ENCODE measurements at regions not wholly inside any gene's neighbourhood (a gene's known extent, or its start where the extent isn't known, plus 50 kb on each side); places are given as distances from the start of the nearest gene placed in this dataset.
"Not testable (repeated sequence)": the region's sequence is repeated elsewhere in the genome, so short reads cannot be mapped to it uniquely, and the experiment has no call there.

DNA sequence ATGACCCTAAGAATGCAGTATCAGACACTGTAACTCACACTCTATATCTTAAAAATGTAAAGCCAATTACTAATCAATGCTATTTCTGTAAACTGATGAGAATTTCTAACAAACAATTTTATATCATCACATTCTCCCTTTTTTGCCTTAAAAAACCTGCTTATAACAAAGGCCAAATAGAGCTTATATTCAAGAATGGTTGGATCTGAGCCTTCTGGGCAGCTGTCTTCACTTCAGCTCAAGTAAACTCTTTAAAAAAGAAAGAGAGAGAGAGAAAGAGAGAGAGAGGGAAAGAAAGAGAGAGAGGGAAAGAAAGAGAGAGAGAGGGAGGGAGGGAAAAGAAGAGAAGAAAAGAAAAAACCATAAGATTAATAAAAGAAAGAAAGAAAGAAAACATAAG lies 231.8 kb downstream of the KCNE4 start:
- Histone ChIP-seq H3K9me3 (no peaks in the 10 kb centered on the region), H3K27me3 (no peaks in the 10 kb centered on the region), H3K4me3 (no peak overlapping the region), H3K36me3 (ENCODE audit: low read depth, missing control alignments) (no peaks in the 10 kb centered on the region), H3K27ac (no peak overlapping the region), H3K4me1 (no peaks in the 10 kb centered on the region)
- no peak for DNase-seq
- TF ChIP-seq, protein P1, sequence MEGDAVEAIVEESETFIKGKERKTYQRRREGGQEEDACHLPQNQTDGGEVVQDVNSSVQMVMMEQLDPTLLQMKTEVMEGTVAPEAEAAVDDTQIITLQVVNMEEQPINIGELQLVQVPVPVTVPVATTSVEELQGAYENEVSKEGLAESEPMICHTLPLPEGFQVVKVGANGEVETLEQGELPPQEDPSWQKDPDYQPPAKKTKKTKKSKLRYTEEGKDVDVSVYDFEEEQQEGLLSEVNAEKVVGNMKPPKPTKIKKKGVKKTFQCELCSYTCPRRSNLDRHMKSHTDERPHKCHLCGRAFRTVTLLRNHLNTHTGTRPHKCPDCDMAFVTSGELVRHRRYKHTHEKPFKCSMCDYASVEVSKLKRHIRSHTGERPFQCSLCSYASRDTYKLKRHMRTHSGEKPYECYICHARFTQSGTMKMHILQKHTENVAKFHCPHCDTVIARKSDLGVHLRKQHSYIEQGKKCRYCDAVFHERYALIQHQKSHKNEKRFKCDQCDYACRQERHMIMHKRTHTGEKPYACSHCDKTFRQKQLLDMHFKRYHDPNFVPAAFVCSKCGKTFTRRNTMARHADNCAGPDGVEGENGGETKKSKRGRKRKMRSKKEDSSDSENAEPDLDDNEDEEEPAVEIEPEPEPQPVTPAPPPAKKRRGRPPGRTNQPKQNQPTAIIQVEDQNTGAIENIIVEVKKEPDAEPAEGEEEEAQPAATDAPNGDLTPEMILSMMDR (IDR thresholded peaks at IDR 0.05): no peak
- TF ChIP-seq POLR2A (IDR thresholded peaks at IDR 0.05): no peak
- intact Hi-C loops (cut with DNase I; ENCODE audit: low total_unique reads): no loop called here

DNA sequence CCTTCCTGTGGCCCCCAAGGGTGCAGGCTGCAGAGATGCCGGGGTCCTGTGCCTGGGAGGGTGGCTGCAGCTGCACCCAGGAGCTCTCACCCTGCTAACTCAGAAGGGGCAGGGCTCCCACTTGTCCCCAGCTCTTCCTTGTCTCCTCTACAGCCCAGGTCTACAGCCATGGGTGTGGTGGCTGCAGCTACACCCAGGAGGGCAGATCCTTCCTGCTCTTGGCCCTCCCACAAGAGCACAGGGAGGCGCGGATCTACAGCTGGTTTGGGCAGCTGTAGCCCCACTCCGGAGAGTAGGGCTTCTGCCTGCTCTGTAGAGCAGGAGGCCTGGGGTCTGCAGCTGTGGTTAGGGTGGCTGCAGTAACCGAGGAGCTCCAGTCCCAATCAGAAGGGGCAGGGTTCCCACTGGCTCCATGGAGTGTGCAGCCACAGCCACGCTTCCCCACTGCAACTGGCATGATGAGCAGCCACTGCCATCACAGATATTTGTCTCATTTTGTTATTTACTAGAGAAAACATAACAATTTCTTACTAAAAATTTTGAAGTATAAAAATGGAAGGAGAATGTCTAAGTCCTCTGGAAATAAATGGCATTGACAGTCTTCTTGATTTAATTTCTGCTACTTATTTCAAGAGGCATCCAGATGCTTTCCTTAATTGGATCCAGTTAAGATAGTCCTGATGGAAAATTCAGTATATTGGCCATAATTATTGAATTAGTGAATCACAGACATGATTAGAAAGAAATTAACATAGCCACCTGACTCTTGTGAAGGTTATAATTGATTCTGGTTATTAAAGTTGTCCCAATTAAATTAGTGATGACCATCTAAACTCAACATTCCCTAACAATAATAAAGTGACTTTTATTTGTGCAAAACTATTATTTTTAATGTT lies 233.6 kb downstream of the KCNE4 start:
- Histone ChIP-seq H3K4me3 (no peak overlapping the region), H3K4me1 (no peaks in the 10 kb centered on the region), H3K9me3 (no peaks in the 10 kb centered on the region), H3K27me3 (no peaks in the 10 kb centered on the region), H3K36me3 (ENCODE audit: low read depth, missing control alignments) (no peaks in the 10 kb centered on the region), H3K27ac (no peak overlapping the region)
- intact Hi-C loops (cut with DNase I; ENCODE audit: low total_unique reads): no loop called here
- TF ChIP-seq, protein P1 (IDR thresholded peaks at IDR 0.05): no peak
- TF ChIP-seq POLR2A (IDR thresholded peaks at IDR 0.05): no peak
- WGBS, 2 donors: 88 to 93% methylated on average over 4 to 6 of the region's 6 CpGs
- no peak for DNase-seq

DNA sequence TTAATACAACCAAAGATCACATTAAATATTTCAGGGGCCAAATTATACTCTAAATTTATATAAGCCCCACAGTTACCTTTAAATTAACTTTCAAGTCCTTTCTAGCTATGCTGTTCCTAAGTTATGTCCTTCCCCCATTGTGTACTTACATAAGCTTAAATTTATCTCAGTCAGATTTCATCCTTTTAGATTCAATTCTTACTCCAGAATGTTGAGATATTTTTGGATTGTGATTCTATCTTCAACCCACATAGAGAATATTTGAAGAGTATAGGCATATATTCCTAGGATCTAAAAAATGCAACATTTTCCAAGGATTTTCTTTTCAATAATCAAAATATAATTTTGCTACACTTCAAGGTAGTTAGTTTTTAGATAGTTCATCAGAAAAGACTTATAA lies 242.8 kb downstream of the KCNE4 start:
- no peak overlapping the region for H3K4me3 ChIP-seq
- H3K36me3 ChIP-seq (ENCODE audit: low read depth, missing control alignments): no peaks in the 10 kb centered on the region
- H3K27me3 ChIP-seq: no peaks in the 10 kb centered on the region
- H3K27ac ChIP-seq: no peak overlapping the region
- intact Hi-C loops (cut with DNase I; ENCODE audit: low total_unique reads): no loop called here
- no peaks in the 10 kb centered on the region for H3K9me3 ChIP-seq
- H3K4me1 ChIP-seq: no peaks in the 10 kb centered on the region
- no peak for DNase-seq
- TF ChIP-seq, protein P1 (IDR thresholded peaks at IDR 0.05): no peak
- TF ChIP-seq POLR2A (IDR thresholded peaks at IDR 0.05): no peak

DNA sequence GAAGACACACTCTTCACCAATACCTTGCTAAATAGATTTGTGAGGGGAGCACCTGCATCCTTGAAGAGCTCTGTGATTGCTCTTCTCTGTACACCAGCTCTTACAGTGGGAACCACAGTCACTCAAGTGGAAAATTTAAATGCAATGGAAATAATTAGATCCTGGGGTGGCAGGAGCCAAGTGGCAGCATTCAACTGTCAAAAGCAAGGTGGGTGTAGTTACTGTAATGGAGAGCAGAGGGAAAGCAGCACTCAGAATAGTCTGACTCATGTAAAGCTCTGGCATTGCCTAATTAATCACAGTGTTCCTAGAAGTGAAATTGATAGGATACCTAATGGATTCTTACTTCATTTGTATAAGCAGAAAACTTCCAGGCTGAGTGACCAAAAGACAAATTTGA lies 245.8 kb downstream of the KCNE4 start:
- TF ChIP-seq POLR2A (IDR thresholded peaks at IDR 0.05): no peak
- TF ChIP-seq, protein P1 (IDR thresholded peaks at IDR 0.05): no peak
- H3K27ac ChIP-seq: no peak overlapping the region
- no peaks in the 10 kb centered on the region for H3K27me3 ChIP-seq
- no peaks in the 10 kb centered on the region for H3K36me3 ChIP-seq (ENCODE audit: low read depth, missing control alignments)
- H3K4me3 ChIP-seq: no peak overlapping the region
- intact Hi-C loops (cut with DNase I; ENCODE audit: low total_unique reads): no loop called here
- DNase-seq: no peak
- H3K9me3 ChIP-seq: no peaks in the 10 kb centered on the region
- H3K4me1 ChIP-seq: no peaks in the 10 kb centered on the region

DNA sequence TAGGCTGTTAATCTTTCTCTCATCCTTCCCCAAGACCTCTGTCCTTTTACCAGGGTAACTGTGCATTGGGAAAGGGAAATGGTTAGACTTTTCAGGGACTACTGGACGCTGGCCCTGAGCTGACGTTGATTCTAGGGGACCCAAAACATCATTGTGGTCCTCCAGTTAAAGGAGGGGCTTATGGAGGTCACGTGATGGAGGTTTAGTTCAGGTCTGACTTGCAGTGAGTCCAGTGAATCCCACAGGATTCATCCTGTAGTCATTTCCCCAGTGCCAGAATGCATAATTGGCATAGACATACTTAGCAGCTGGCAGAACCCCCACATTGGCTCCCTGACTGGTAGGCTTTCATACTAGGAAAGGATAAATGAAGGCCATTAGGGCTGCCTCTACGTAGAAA lies 246.3 kb downstream of the KCNE4 start:
- H3K27ac ChIP-seq; H3K4me3 ChIP-seq; H3K4me1 ChIP-seq; H3K9me3 ChIP-seq; DNase-seq; intact Hi-C loops (cut with DNase I; ENCODE audit: low total_unique reads); H3K36me3 ChIP-seq (ENCODE audit: low read depth, missing control alignments); H3K27me3 ChIP-seq: not testable (repeated sequence)
- 86 to 89% methylated on average over 4 of the region's 4 CpGs for WGBS, 2 donors
